Thyroid gland (tissue), 4 donors: ENCODE measurements at regions not wholly inside any gene's neighbourhood (a gene's known extent, or its start where the extent isn't known, plus 50 kb on each side); places are given as distances from the start of the nearest gene placed in this dataset.

Source experiments
- CTCF ChIP-seq, 6 experiments: fragments of 200-600 bp in 3 of 6; fragments of 450-650 bp in 3 of 6; sonication (generic) in 3 of 6; IDR thresholded peaks; one replicate each; pipeline ENCODE4 v1.5.1; 2016 to 2019; ENCODE audit warnings: antibody characterized with exemption in 6 of 6, mild to moderate bottlenecking in 2 of 6, inconsistent platforms in 1 of 6, moderate library complexity in 1 of 6
- POLR2A ChIP-seq, 2 donors: fragments of 450-650 bp; IDR thresholded peaks; one replicate each; pipeline ENCODE4 v1.6.1; 2017; ENCODE audit warnings: antibody characterized with exemption in 2 of 2, mild to moderate bottlenecking in 2 of 2, moderate library complexity in 1 of 2

GRCh38 chr15:94592495-94592894, 361.1 kb downstream of the MCTP2 start:
- TF ChIP-seq CTCF (IDR thresholded peaks at IDR 0.05): no peak
- TF ChIP-seq POLR2A (IDR thresholded peaks at IDR 0.05): no peak
